ENCODE measurements at regions not wholly inside any gene's neighbourhood (a gene's known extent, or its start where the extent isn't known, plus 50 kb on each side); places are given as distances from the start of the nearest gene placed in this dataset.

- TF ChIP-seq CHD7 (IDR thresholded peaks at IDR 0.05; ENCODE audit: insufficient replicate concordance, low read length) (no peak), EP300 (IDR thresholded peaks at IDR 0.05; ENCODE audit: borderline replicate concordance in 1 of 2, low read depth in 2 of 2, low read length in 2 of 2) (no peak), SP4 (IDR thresholded peaks at IDR 0.05; ENCODE audit: low read length) (no peak), USF2 (IDR thresholded peaks at IDR 0.05; ENCODE audit: low read length) (no peak)
These were observed 54.3 kb upstream of the NRP1 start (continued) for GRCh38 chr10:33388785-33389184.

Measured in H1 (cell line).